ENCODE measurements at regions not wholly inside any gene's neighbourhood (a gene's known extent, or its start where the extent isn't known, plus 50 kb on each side); places are given as distances from the start of the nearest gene placed in this dataset.

- TF ChIP-seq EGR1 (IDR thresholded peaks at IDR 0.05), result no peak
- TF ChIP-seq YY1 (IDR thresholded peaks at IDR 0.05; ENCODE audit: low read depth), result no peak
- no peak for TF ChIP-seq REST (IDR thresholded peaks at IDR 0.05; ENCODE audit: low read depth)
- no peak for TF ChIP-seq CREB1 (IDR thresholded peaks at IDR 0.05; ENCODE audit: low read depth)
These were observed 278.4 kb downstream of the RPLP1 start for GRCh38 chr15:69731081-69731330.

Data from Ishikawa (cell line).